ENCODE measurements at regions not wholly inside any gene's neighbourhood (a gene's known extent, or its start where the extent isn't known, plus 50 kb on each side); places are given as distances from the start of the nearest gene placed in this dataset.

- no peaks in the 10 kb centered on the region for H3K4me1 ChIP-seq (ENCODE audit: control insufficient read depth, insufficient read depth, low read length)
- H3K27me3 ChIP-seq (ENCODE audit: control insufficient read depth, insufficient read depth, low read length): no peaks in the 10 kb centered on the region
- no peaks in the 10 kb centered on the region for H3K36me3 ChIP-seq (ENCODE audit: control insufficient read depth, insufficient read depth, low read length)
- no peak overlapping the region for H3K4me3 ChIP-seq (ENCODE audit: low read depth, low read length)
- no peak overlapping the region for H3K27ac ChIP-seq (ENCODE audit: low read depth, low read length)
- no peak overlapping the region for H3K9ac ChIP-seq (ENCODE audit: low read length)
- H3K9me3 ChIP-seq (ENCODE audit: control insufficient read depth, insufficient read depth, low read depth, low read length): no peaks in the 10 kb centered on the region
Measured at GRCh38 chr11:91407842-91408241, 816.8 kb upstream of the FAT3 start.

DNA sequence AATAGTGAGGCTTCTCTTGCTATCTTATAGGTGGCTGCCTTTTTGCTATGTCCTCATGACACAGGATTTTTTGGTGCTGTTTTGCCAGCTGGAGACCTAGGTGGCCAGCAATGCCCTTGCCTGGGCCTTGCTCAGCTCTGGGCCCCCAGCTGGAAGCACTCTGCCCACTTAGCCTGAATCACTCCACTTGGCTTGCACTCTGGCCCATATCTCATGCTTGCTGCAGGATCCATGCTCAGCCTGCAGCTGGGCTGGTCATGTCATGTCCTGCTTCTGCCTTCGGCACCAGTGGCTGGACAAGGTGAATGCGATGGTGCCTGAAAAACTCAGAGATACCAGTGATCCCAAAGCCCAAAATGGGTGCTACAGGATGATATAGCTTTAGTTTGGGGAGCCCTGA is 818.6 kb upstream of the FAT3 start:
- H3K27me3 ChIP-seq (ENCODE audit: control insufficient read depth, insufficient read depth, low read length): no peaks in the 10 kb centered on the region
- H3K4me1 ChIP-seq (ENCODE audit: control insufficient read depth, insufficient read depth, low read length): no peaks in the 10 kb centered on the region
- H3K4me3 ChIP-seq (ENCODE audit: low read depth, low read length): no peak overlapping the region
- no peak overlapping the region for H3K27ac ChIP-seq (ENCODE audit: low read depth, low read length)
- no peaks in the 10 kb centered on the region for H3K9me3 ChIP-seq (ENCODE audit: control insufficient read depth, insufficient read depth, low read depth, low read length)
- H3K36me3 ChIP-seq (ENCODE audit: control insufficient read depth, insufficient read depth, low read length): no peaks in the 10 kb centered on the region
- no peak overlapping the region for H3K9ac ChIP-seq (ENCODE audit: low read length)

DNA sequence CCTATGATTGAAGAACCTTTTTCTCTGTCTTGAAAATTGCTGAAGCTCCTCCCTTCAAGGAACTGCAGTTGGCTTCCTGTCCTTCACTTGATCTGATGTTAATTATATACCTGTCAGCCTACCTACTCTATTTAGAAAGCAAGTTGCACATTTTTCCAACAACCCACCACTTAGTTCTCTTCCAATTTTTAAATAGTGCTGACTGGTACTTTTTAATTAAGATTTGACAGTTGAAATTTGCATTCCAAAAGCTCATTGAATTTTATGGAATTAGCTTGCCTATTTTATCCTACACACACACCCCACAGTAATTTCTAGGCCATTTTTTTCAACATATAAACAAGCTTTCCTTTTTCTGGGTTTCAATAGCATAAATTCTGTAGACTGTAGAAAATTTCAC is 820.3 kb upstream of the FAT3 start:
- Histone ChIP-seq H3K9me3 (ENCODE audit: control insufficient read depth, insufficient read depth, low read depth, low read length) (no peaks in the 10 kb centered on the region), H3K9ac (ENCODE audit: low read length) (no peak overlapping the region), H3K4me3 (ENCODE audit: low read depth, low read length) (no peak overlapping the region), H3K36me3 (ENCODE audit: control insufficient read depth, insufficient read depth, low read length) (no peaks in the 10 kb centered on the region), H3K27ac (ENCODE audit: low read depth, low read length) (no peak overlapping the region), H3K4me1 (ENCODE audit: control insufficient read depth, insufficient read depth, low read length) (no peaks in the 10 kb centered on the region), H3K27me3 (ENCODE audit: control insufficient read depth, insufficient read depth, low read length) (no peaks in the 10 kb centered on the region)

- Histone ChIP-seq H3K27ac (ENCODE audit: low read depth, low read length) (no peak overlapping the region), H3K36me3 (ENCODE audit: control insufficient read depth, insufficient read depth, low read length) (no peaks in the 10 kb centered on the region), H3K4me3 (ENCODE audit: low read depth, low read length) (no peak overlapping the region), H3K9me3 (ENCODE audit: control insufficient read depth, insufficient read depth, low read depth, low read length) (no peaks in the 10 kb centered on the region), H3K4me1 (ENCODE audit: control insufficient read depth, insufficient read depth, low read length) (no peaks in the 10 kb centered on the region), H3K9ac (ENCODE audit: low read length) (no peak overlapping the region), H3K27me3 (ENCODE audit: control insufficient read depth, insufficient read depth, low read length) (no peaks in the 10 kb centered on the region)
Measured at GRCh38 chr11:91397134-91397468, 827.5 kb upstream of the FAT3 start.

DNA sequence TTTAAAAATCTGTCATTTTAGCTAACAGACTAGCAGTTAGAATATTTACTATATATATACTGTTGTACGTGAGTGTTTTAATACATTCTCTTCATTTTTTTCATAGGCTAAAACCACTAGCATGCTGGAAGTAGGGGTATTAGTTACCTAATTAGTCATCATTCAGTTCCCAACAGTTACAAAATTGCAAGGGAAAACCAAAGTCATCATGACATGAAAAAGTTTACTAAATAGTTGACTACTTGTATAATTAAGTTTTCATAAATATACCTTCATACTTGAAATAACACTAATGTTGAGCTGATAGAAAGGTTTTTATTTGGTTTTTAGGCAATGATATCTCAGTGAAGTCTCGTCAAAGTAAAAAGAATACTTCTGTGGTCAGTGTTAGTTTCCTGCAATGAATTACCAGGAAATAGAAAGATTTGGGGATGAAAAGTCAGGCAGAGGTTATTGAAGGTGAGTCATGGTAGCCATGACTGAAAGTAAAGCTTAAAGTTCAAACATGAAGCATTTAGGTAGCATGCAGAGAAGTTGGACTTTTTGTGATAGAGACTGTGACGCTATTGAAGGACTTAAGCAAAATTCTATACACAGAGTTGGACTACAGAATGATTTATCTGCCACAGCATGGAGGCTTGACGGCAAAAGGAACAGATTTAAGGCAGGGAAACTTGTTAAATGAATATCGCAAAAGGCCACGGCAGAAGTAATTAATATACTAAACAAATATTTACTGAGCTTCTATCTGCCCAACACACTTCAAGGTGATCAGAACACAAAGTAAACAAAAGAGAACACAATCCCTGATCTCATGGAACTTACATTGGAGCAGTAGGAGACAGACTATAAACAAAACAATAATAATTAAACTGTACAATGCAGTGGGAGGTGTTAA is 828.1 kb upstream of the FAT3 start:
- no peak overlapping the region for H3K4me3 ChIP-seq (ENCODE audit: low read depth, low read length)
- no peaks in the 10 kb centered on the region for H3K9me3 ChIP-seq (ENCODE audit: control insufficient read depth, insufficient read depth, low read depth, low read length)
- H3K9ac ChIP-seq (ENCODE audit: low read length): no peak overlapping the region

GRCh38 chr11:91394727-91395414 is 829.7 kb upstream of the FAT3 start:
- Histone ChIP-seq H3K4me1 (ENCODE audit: control insufficient read depth, insufficient read depth, low read length) (no peaks in the 10 kb centered on the region), H3K9ac (ENCODE audit: low read length) (no peak overlapping the region), H3K9me3 (ENCODE audit: control insufficient read depth, insufficient read depth, low read depth, low read length) (no peaks in the 10 kb centered on the region), H3K36me3 (ENCODE audit: control insufficient read depth, insufficient read depth, low read length) (no peaks in the 10 kb centered on the region), H3K27me3 (ENCODE audit: control insufficient read depth, insufficient read depth, low read length) (no peaks in the 10 kb centered on the region), H3K27ac (ENCODE audit: low read depth, low read length) (no peak overlapping the region), H3K4me3 (ENCODE audit: low read depth, low read length) (no peak overlapping the region)

More for the DNA sequence above, 828.1 kb upstream of the FAT3 start:
- Histone ChIP-seq H3K27me3 (ENCODE audit: control insufficient read depth, insufficient read depth, low read length) (no peaks in the 10 kb centered on the region), H3K4me1 (ENCODE audit: control insufficient read depth, insufficient read depth, low read length) (no peaks in the 10 kb centered on the region), H3K27ac (ENCODE audit: low read depth, low read length) (no peak overlapping the region), H3K36me3 (ENCODE audit: control insufficient read depth, insufficient read depth, low read length) (no peaks in the 10 kb centered on the region)

- no peak overlapping the region for H3K9ac ChIP-seq (ENCODE audit: low read length)
- no peak overlapping the region for H3K27ac ChIP-seq (ENCODE audit: low read depth, low read length)
- H3K4me1 ChIP-seq (ENCODE audit: control insufficient read depth, insufficient read depth, low read length): no peaks in the 10 kb centered on the region
- H3K36me3 ChIP-seq (ENCODE audit: control insufficient read depth, insufficient read depth, low read length): no peaks in the 10 kb centered on the region
- H3K4me3 ChIP-seq (ENCODE audit: low read depth, low read length): no peak overlapping the region
- H3K9me3 ChIP-seq (ENCODE audit: control insufficient read depth, insufficient read depth, low read depth, low read length): no peaks in the 10 kb centered on the region
- no peaks in the 10 kb centered on the region for H3K27me3 ChIP-seq (ENCODE audit: control insufficient read depth, insufficient read depth, low read length)
Measured at GRCh38 chr11:91394073-91394726, 830.4 kb upstream of the FAT3 start.

DNA sequence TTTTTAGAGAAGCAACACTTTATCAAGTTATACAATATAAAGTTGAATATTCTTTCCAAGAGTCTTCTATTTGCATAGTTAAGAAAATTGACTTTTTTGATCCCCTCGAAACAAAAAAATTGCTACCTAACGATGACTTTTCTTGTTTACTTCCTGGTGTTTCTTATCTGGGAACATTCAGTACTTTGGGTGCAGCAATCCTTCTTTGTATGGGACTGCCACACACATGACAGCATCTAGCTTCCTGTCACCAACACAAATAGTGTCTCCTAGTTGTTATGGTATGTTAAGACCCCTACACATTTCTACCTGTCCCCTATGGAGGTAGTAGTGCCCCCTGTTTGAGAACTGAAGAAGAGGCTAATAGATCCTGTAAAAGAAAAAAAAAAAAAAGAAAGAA is 841.7 kb upstream of the FAT3 start:
- H3K4me3 ChIP-seq (ENCODE audit: low read depth, low read length): no peak overlapping the region
- no peaks in the 10 kb centered on the region for H3K36me3 ChIP-seq (ENCODE audit: control insufficient read depth, insufficient read depth, low read length)
- no peak overlapping the region for H3K27ac ChIP-seq (ENCODE audit: low read depth, low read length)
- no peaks in the 10 kb centered on the region for H3K9me3 ChIP-seq (ENCODE audit: control insufficient read depth, insufficient read depth, low read depth, low read length)
- no peak overlapping the region for H3K9ac ChIP-seq (ENCODE audit: low read length)
- no peaks in the 10 kb centered on the region; the same call in 1 of the 2 replicates for H3K4me1 ChIP-seq (ENCODE audit: control insufficient read depth, insufficient read depth, low read length)
- H3K27me3 ChIP-seq (ENCODE audit: control insufficient read depth, insufficient read depth, low read length): no peaks in the 10 kb centered on the region

GRCh38 chr11:91374794-91375193 is 849.8 kb upstream of the FAT3 start:
- H3K27ac ChIP-seq (ENCODE audit: low read depth, low read length): no peak overlapping the region
- H3K9ac ChIP-seq (ENCODE audit: low read length): no peak overlapping the region
- H3K4me1 ChIP-seq (ENCODE audit: control insufficient read depth, insufficient read depth, low read length): no peaks in the 10 kb centered on the region
- no peak overlapping the region for H3K4me3 ChIP-seq (ENCODE audit: low read depth, low read length)
- no peaks in the 10 kb centered on the region for H3K27me3 ChIP-seq (ENCODE audit: control insufficient read depth, insufficient read depth, low read length)
- H3K36me3 ChIP-seq (ENCODE audit: control insufficient read depth, insufficient read depth, low read length): no peaks in the 10 kb centered on the region
- H3K9me3 ChIP-seq (ENCODE audit: control insufficient read depth, insufficient read depth, low read depth, low read length): no peaks in the 10 kb centered on the region

GRCh38 chr11:91373497-91373896 is 851.1 kb upstream of the FAT3 start:
- Histone ChIP-seq H3K27ac (ENCODE audit: low read depth, low read length) (no peak overlapping the region), H3K4me3 (ENCODE audit: low read depth, low read length) (no peak overlapping the region), H3K36me3 (ENCODE audit: control insufficient read depth, insufficient read depth, low read length) (no peaks in the 10 kb centered on the region), H3K9ac (ENCODE audit: low read length) (no peak overlapping the region), H3K27me3 (ENCODE audit: control insufficient read depth, insufficient read depth, low read length) (no peaks in the 10 kb centered on the region), H3K4me1 (ENCODE audit: control insufficient read depth, insufficient read depth, low read length) (no peaks in the 10 kb centered on the region), H3K9me3 (ENCODE audit: control insufficient read depth, insufficient read depth, low read depth, low read length) (no peaks in the 10 kb centered on the region)

- Histone ChIP-seq H3K9ac (ENCODE audit: low read length) (no peak overlapping the region), H3K4me1 (ENCODE audit: control insufficient read depth, insufficient read depth, low read length) (no peaks in the 10 kb centered on the region), H3K27ac (ENCODE audit: low read depth, low read length) (no peak overlapping the region), H3K4me3 (ENCODE audit: low read depth, low read length) (no peak overlapping the region), H3K27me3 (ENCODE audit: control insufficient read depth, insufficient read depth, low read length) (no peaks in the 10 kb centered on the region), H3K9me3 (ENCODE audit: control insufficient read depth, insufficient read depth, low read depth, low read length) (no peaks in the 10 kb centered on the region), H3K36me3 (ENCODE audit: control insufficient read depth, insufficient read depth, low read length) (no peaks in the 10 kb centered on the region)
Measured at GRCh38 chr11:91366816-91367215, 857.8 kb upstream of the FAT3 start.
